ENCODE measurements at regions not wholly inside any gene's neighbourhood (a gene's known extent, or its start where the extent isn't known, plus 50 kb on each side); places are given as distances from the start of the nearest gene placed in this dataset.

GRCh38 chr21:35343046-35343819, 294.1 kb upstream of the RUNX1 start:
- TF ChIP-seq MAX (IDR thresholded peaks at IDR 0.05; ENCODE audit: insufficient read depth, insufficient read length) (no peak), CTCF (IDR thresholded peaks at IDR 0.05; ENCODE audit: extremely low read depth in 1 of 2, insufficient read depth in 1 of 2, low read depth in 1 of 2, low read length in 2 of 2) (no peak), POLR2A (IDR thresholded peaks at IDR 0.05; ENCODE audit: low read depth, low read length) (no peak), POLR2AphosphoS5 (IDR thresholded peaks at IDR 0.05; ENCODE audit: insufficient read depth, low read depth, low read length) (no peak), FOS (IDR thresholded peaks at IDR 0.05; ENCODE audit: borderline replicate concordance, insufficient read depth, low read length) (peak; percentile 43), EZH2 (IDR thresholded peaks at IDR 0.05; ENCODE audit: borderline replicate concordance, low read depth, low read length, severe bottlenecking) (no peak)

All from endothelial cell of umbilical vein (primary cell).